ENCODE measurements at regions not wholly inside any gene's neighbourhood (a gene's known extent, or its start where the extent isn't known, plus 50 kb on each side); places are given as distances from the start of the nearest gene placed in this dataset.

GRCh38 chr12:125254856-125255255 is 189.6 kb downstream of the AACS start:
- Histone ChIP-seq H3K4me3 (ENCODE audit: low read depth, low read length) (no peak overlapping the region), H3K27me3 (ENCODE audit: control insufficient read depth, insufficient read depth, low read length) (no peaks in the 10 kb centered on the region), H3K27ac (ENCODE audit: low read depth, low read length) (no peak overlapping the region), H3K9me3 (ENCODE audit: control insufficient read depth, insufficient read depth, low read length) (peaks cover 6% of the 10 kb centered on the region)
- DNase-seq (ENCODE audit: low read depth, low spot score), result no peak
- CTCF ChIA-PET, result no interaction called here
- TF ChIP-seq CTCF (IDR thresholded peaks at IDR 0.05; ENCODE audit: low read depth, low read length), result no peak
- POLR2A ChIA-PET, result no interaction called here

- DNase-seq (ENCODE audit: low read depth, low spot score), result no peak
- Histone ChIP-seq H3K27me3 (ENCODE audit: control insufficient read depth, insufficient read depth, low read length) (no peaks in the 10 kb centered on the region), H3K4me3 (ENCODE audit: low read depth, low read length) (no peak overlapping the region), H3K9me3 (ENCODE audit: control insufficient read depth, insufficient read depth, low read length) (peaks cover 3% of the 10 kb centered on the region), H3K27ac (ENCODE audit: low read depth, low read length) (no peak overlapping the region)
- ChIA-PET POLR2A (no interaction called here), CTCF (no interaction called here)
- TF ChIP-seq CTCF (IDR thresholded peaks at IDR 0.05; ENCODE audit: low read depth, low read length), result no peak
Observed at GRCh38 chr12:125255935-125256633, 190.8 kb downstream of the AACS start.

GRCh38 chr12:125256634-125256936 is 191.3 kb downstream of the AACS start:
- DNase-seq (ENCODE audit: low read depth, low spot score), result no peak
- H3K9me3 ChIP-seq (ENCODE audit: control insufficient read depth, insufficient read depth, low read length), result peaks cover 3% of the 10 kb centered on the region
- no peak overlapping the region for H3K27ac ChIP-seq (ENCODE audit: low read depth, low read length)
- no peak for TF ChIP-seq CTCF (IDR thresholded peaks at IDR 0.05; ENCODE audit: low read depth, low read length)
- no peaks in the 10 kb centered on the region for H3K27me3 ChIP-seq (ENCODE audit: control insufficient read depth, insufficient read depth, low read length)
- no peak overlapping the region for H3K4me3 ChIP-seq (ENCODE audit: low read depth, low read length)
- POLR2A ChIA-PET, result no interaction called here
- CTCF ChIA-PET, result no interaction called here

- POLR2A ChIA-PET, result no interaction called here
- no peak overlapping the region for H3K27ac ChIP-seq (ENCODE audit: low read depth, low read length)
- no peak for TF ChIP-seq CTCF (IDR thresholded peaks at IDR 0.05; ENCODE audit: low read depth, low read length)
- no peak for DNase-seq (ENCODE audit: low read depth, low spot score)
- H3K9me3 ChIP-seq (ENCODE audit: control insufficient read depth, insufficient read depth, low read length), result peaks cover 5% of the 10 kb centered on the region
- no peaks in the 10 kb centered on the region for H3K27me3 ChIP-seq (ENCODE audit: control insufficient read depth, insufficient read depth, low read length)
- CTCF ChIA-PET, result no interaction called here
- no peak overlapping the region for H3K4me3 ChIP-seq (ENCODE audit: low read depth, low read length)
Observed at GRCh38 chr12:125259178-125259867, 194.1 kb downstream of the AACS start.

GRCh38 chr12:125262851-125263250 is 197.6 kb downstream of the AACS start:
- H3K4me3 ChIP-seq (ENCODE audit: low read depth, low read length), result no peak overlapping the region
- POLR2A ChIA-PET, result no interaction called here
- CTCF ChIA-PET, result no interaction called here
- TF ChIP-seq CTCF (IDR thresholded peaks at IDR 0.05; ENCODE audit: low read depth, low read length), result no peak
- DNase-seq (ENCODE audit: low read depth, low spot score), result no peak
- H3K9me3 ChIP-seq (ENCODE audit: control insufficient read depth, insufficient read depth, low read length), result peaks cover 5% of the 10 kb centered on the region; the same call in 1 of the 2 replicates
- H3K27me3 ChIP-seq (ENCODE audit: control insufficient read depth, insufficient read depth, low read length), result no peaks in the 10 kb centered on the region
- H3K27ac ChIP-seq (ENCODE audit: low read depth, low read length), result no peak overlapping the region
